SKM-1 (cell line): ENCODE measurements at regions not wholly inside any gene's neighbourhood (a gene's known extent, or its start where the extent isn't known, plus 50 kb on each side); places are given as distances from the start of the nearest gene placed in this dataset.

Experiments used
- DNase-seq: peaks from one replicate; lab custom pipeline; 2025; ENCODE audit not compliant: unreplicated experiment; lab: John Stamatoyannopoulos, UW

- no peak for DNase-seq
These were observed 1035.6 kb downstream of the C4orf33 start for GRCh38 chr4:130131536-130131935.

DNA sequence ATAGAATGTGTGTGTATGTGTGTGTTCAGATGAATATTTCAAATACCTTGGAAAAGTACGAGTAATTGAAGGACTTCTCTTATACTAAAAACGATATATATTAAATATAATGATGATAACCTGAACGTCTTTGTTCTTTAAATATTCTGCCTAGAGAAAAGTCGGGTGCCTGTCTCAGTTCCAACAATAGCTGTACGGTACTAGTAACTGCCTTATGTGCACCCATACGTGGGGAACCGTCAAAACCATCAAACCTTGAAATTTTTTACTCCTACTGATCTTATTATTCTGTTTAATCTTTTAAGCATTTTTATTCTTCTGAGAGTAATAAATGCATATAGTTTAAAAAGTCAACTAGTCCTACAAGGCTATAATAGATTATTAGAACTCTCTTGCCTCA, 1045.7 kb downstream of the C4orf33 start:
- no peak for DNase-seq

GRCh38 chr4:130143656-130144055, 1047.7 kb downstream of the C4orf33 start:
- DNase-seq = no peak

DNA sequence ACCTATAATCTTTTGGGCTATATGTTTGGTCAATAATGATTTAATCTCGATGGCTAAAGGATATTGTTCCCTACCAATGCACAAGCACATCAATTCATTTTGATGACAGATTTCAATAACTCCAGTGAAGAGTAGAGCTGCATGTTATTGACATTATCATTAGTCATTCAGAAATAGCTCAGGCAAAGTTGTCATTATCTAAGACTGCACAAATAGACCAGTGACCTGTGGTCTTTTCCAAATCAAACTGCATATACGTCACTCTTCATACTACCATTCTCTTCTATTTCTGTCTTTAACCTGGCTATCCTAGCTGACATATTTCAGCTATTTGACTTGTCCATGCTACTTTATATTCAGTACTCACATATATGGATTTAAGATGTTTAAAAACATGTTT, 1050.8 kb downstream of the C4orf33 start:
- DNase-seq = no peak

- no peak for DNase-seq
These were observed 1051.7 kb downstream of the C4orf33 start for GRCh38 chr4:130147641-130148040.

DNA sequence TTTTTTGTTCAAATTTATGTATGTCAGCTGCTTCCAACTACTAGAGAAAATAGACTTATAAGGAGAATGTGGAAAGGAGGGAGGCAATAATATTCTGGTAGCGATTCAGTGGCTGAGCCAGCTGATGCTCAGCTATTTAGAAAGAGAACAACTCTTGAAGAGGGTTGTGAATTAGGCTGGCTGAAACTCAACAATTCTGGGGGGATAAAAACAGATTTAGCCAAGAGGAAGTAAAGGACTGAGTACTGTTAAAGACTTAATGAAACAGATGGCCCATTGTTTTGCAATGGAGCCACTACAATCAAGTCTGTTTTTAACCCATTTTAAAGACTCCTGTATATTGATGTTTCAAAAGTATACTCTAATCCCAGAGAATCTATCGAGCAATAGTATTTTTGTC, 1058.9 kb downstream of the C4orf33 start:
- DNase-seq = no peak

GRCh38 chr4:130163701-130164100, 1067.7 kb downstream of the C4orf33 start:
- DNase-seq = no peak

DNA sequence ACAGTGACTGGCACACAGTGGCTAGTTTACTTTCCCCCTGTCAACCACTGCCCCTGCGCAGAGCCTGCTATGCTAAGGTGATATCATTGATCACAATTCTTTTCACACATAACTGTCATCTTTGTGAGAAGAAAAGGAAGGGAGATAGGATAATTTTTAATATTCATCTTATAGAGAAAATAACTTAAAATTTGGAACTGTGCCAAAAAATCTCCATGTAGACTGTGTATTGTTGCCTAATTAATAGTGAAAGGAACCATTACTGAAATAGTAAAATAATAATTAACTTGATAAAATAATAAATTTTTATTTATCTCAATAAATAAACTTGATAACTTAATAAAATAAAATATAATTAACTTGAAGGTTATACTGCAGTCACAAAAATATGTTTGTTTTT, 1069.4 kb downstream of the C4orf33 start:
- no peak for DNase-seq

DNA sequence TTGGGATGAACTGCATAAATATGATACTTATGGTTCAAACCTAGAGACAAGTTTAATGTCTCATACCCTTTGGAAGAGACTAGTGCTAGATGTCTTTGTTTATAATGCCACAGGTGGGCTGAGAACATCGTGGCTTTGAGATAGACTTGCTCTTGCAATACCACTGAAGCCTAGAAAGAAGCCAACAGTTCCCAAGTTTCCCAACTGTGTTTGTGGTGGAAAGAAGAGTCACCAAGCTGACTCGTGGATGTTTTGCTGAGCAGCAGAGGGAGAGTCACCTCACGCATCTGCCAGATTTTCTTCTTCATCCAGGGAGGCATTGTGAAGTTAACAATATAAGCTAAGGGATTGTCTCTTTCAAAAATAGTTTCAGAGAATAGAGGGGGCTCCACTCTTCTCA, 1076.2 kb downstream of the C4orf33 start:
- no peak for DNase-seq

DNA sequence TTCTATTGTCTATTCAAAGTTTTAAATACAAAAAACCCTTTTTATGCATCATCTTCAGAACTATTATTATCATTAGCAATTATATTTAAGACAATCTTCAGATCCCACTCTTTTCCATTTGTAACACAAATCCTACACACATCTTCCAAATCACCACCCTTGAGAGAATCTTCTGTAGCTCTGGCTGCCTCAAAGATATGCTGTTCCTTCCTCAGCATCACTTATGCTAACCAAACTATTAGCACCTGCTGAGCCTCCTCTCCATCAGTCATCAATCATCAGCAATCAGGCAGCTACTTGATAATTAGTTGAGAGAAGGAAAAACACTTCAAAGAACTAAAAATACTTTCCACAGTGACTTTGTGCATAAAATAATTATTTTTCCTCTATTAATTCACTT, 1082.2 kb downstream of the C4orf33 start:
- no peak for DNase-seq

DNA sequence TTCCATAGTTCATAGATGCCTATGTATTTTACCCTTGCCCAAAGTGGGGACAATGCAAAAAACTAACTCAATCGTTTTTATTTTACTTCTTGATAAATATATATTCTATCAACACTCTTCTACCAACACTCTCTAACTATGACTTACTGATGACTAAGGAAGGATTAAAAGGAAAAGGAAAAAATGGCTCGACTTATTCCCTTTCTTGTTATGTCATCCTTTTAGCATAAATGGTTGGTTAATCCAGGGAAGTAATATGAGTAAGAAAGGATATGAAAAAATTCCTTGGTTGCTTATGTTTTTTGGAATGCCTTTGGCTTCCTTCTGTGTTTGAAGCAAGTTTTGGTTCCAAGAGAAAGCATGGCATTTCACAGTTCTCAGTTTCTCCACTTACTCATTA, 1087.1 kb downstream of the C4orf33 start:
- DNase-seq = no peak

DNA sequence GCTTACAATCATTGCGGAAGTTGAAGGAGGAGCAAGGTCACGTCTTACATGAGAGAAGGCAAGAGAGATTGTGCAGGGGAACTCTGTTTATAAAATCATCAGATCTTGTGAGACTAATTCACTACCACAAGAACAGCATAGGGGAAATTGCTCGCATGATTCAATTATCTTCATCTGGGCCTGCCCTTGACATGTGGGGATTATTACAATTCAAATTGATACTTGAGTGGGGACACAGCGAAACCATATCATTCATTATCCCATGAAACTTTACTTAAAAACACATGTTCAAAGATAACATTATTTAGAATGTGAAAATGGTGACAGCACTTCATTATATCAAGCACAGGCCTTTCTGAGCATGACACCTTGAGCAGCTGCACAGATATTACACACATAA, 1087.8 kb downstream of the C4orf33 start:
- no peak for DNase-seq

GRCh38 chr4:130185123-130185522, 1089.2 kb downstream of the C4orf33 start:
- DNase-seq = no peak

DNA sequence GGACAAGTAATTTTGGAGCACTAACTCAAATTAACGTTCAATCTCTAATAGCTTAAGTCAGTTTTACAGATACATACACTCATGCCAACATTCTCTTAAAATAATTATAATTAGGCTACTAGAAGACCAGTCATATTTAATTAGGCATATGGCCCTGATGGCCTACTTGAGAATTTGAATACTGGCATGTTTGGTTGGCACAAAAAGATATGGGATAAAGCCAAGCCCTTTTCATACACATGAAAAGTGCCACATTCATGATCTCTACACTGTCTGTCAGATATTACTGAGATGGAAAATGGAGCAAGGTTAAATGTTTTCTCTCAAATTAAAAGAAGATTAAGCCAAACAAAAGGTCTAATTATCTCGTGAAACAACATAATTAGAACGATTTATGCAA, 1091.0 kb downstream of the C4orf33 start:
- DNase-seq = no peak

GRCh38 chr4:130187587-130187986, 1091.6 kb downstream of the C4orf33 start:
- no peak for DNase-seq

- DNase-seq = no peak
These were observed 1096.8 kb downstream of the C4orf33 start for GRCh38 chr4:130192787-130193186.

DNA sequence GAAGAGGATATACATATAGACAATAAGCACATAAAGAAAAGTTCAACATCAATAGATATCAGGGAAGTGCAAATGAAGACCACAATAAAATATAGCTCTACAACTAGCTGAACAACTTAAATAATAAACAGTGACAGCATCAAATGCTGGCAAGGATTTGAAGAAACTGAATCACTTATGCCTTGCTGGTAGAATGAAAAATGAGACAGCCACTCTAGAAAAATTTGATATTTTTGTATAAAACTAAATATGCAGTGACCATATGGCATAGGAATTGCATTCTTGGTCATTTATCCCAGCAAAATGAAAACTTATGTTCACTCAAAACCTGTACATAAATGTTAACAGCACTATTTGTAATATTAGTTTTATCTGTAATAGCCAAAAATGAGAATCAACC, 1102.0 kb downstream of the C4orf33 start:
- no peak for DNase-seq

DNA sequence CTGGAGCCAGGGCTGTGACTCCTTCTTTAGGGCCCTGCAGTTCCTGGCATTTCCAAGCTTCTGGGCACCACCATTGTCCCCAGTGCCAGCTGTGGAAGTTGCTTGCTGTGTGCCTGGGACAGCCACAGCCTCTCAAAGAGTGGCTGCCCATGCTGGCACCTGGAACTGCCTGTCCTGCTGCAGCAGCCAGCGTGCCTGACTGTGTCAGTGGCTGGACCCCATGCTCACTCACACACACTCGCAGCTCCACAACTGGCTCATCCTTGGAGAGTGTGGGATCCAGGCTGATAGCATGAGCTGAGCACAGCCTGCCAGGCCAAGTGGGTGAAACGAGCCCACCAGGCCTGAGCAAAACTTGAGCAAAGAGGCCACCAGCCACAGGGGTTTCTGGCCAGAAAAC, 1107.6 kb downstream of the C4orf33 start:
- DNase-seq = no peak

DNA sequence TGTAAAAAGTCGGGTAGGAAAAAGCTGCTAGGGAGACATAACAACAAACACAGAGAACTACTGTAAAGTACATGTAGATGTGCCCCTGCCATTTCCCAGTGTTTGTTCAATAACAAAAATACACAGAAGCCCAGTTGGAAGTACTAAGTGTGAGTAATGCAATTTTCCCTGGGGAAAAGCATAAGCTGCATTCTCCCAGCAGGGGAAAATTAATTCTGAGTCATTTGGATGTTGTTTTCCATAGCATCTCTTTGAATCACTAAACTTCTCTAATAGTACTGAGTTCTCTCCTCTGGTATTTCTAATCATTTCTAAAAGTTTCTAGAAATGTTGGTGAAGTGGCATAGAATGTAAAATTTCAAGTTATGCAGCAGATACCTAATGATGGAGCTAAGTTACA, 1114.9 kb downstream of the C4orf33 start:
- no peak for DNase-seq

GRCh38 chr4:130214268-130214667, 1118.3 kb downstream of the C4orf33 start:
- DNase-seq = no peak

DNA sequence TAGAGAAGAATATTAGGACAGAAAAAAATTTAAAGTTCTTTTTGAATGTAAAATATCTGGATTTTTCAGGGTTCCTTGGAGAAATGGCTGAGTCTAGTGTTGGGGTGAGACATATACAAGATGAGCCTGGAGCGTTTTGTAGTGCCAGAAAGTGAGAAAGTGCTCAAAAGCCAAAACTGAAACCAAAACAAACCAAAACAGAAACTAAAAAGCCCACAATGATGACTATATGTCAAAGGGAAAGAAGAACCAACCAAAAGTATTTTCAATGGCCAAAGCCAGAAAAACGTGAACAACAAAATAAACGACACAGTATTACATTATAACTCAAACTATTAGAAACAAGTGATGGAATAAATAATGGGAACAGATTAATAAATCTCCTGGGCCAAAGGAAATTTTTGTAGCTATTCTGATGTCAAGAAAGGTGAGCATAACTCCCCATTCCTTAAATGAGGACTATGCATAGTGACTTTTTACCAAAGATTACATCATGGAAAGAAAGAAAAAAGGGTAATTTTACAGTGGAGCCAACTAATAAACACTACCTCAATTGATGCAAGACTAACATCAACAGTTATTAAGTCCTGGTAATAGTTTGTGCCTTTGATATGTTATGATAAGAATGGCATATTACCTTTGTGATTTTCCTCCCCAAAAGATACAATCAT, 1137.6 kb downstream of the C4orf33 start:
- DNase-seq = no peak

DNA sequence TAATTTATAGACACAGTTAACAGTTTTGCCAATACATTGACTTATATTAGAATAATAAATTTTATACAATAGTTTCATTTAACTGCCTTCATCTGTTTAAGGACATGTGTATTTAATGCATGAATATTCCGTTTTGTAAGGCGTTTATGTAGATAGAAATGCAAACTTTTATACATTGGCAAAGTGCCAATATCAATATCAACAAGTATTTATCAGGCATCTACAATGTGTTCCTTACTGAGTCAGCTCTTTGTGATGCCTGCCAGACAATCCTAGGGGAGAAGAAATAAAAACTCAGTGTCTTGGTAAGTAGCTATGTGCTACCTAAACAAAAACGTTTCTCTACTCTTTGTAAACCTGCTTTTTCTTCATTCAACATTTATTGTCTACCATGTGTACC, 1142.2 kb downstream of the C4orf33 start:
- no peak for DNase-seq

DNA sequence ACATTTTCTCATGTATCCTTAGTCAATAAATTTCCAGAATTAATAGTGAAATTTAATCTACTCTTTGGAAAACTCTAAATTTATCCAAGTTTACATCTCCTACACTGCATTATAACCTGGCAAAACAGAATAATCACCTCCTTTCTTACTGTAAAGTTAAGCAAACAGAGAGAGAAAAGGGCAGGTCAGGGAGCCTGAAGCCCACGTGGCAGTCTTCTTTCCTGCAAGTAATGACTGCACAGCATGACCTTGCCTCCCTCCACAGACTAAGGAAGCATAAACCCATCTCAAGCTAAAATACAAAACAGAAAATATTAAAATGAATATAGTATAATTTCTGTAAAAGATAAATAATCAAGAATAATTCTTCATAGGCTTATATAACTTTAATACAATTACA, 1153.0 kb downstream of the C4orf33 start:
- no peak for DNase-seq

- no peak for DNase-seq
These were observed 1161.3 kb downstream of the C4orf33 start for GRCh38 chr4:130257271-130257670.
